H9 (cell line): ENCODE measurements at regions not wholly inside any gene's neighbourhood (a gene's known extent, or its start where the extent isn't known, plus 50 kb on each side); places are given as distances from the start of the nearest gene placed in this dataset.

Experiments
- DNase-seq: peaks from one replicate; pipeline ENCODE4 v3.0.0-alpha.2; 2017
- H2AFZ ChIP-seq: one replicate; pipeline ENCODE4 v1.6.1; 2013; ENCODE audit warnings: mild to moderate bottlenecking, low read length, control low read depth, moderate library complexity
- H2AK5ac ChIP-seq: 2 replicates; pipeline ENCODE4 v1.6.1; 2013; ENCODE audit warnings: low read length, control low read depth, mixed read lengths; ENCODE audit not compliant: insufficient read length
- H2BK120ac ChIP-seq: one replicate; pipeline ENCODE4 v1.6.1; 2013; ENCODE audit warnings: low read depth, mild to moderate bottlenecking, low read length, control low read depth, inconsistent platforms; ENCODE audit not compliant: poor library complexity, severe bottlenecking
- H2BK12ac ChIP-seq: 2 replicates; pipeline ENCODE4 v1.6.1; 2013; ENCODE audit warnings: low read length, control low read depth, mixed read lengths, low read depth; ENCODE audit not compliant: insufficient read length
- H2BK15ac ChIP-seq: 2 replicates; pipeline ENCODE4 v1.6.1; 2013; ENCODE audit warnings: low read depth, low read length, control low read depth
- H2BK20ac ChIP-seq: one replicate; pipeline ENCODE4 v1.6.1; 2013; ENCODE audit warnings: low read depth, mild to moderate bottlenecking, low read length, control low read depth, inconsistent platforms; ENCODE audit not compliant: poor library complexity, severe bottlenecking
- H2BK5ac ChIP-seq: 2 replicates; pipeline ENCODE4 v1.6.1; 2013; ENCODE audit warnings: low read length, control low read depth, mixed read lengths; ENCODE audit not compliant: insufficient read length
- H3K14ac ChIP-seq: 2 replicates; pipeline ENCODE4 v1.6.1; 2013; ENCODE audit warnings: low read length, control low read depth; ENCODE audit not compliant: insufficient read depth
- H3K18ac ChIP-seq: 2 replicates; pipeline ENCODE4 v1.6.1; 2013; ENCODE audit warnings: low read depth, mild to moderate bottlenecking, mixed read lengths, low read length, control low read depth; ENCODE audit not compliant: insufficient read length
- H3K23ac ChIP-seq: 2 replicates; pipeline ENCODE4 v1.6.1; 2013; ENCODE audit warnings: low read length, control low read depth, mixed read lengths, low read depth; ENCODE audit not compliant: insufficient read length
- H3K23me2 ChIP-seq: 2 replicates; pipeline ENCODE4 v1.6.1; 2013; ENCODE audit warnings: low read depth, mild to moderate bottlenecking, mixed read lengths, low read length, control low read depth; ENCODE audit not compliant: insufficient read length, poor library complexity, severe bottlenecking
- H3K27ac ChIP-seq: 2 replicates; pipeline ENCODE4 v1.5.1; 2013; ENCODE audit warnings: low read length, control low read depth, mixed read lengths, low read depth; ENCODE audit not compliant: insufficient read length
- H3K27me3 ChIP-seq: 2 replicates; pipeline ENCODE4 v1.6.1; 2013; ENCODE audit warnings: low read length, control low read depth, inconsistent platforms; ENCODE audit not compliant: insufficient read depth
- H3K4ac ChIP-seq: 2 replicates; pipeline ENCODE4 v1.6.1; 2013; ENCODE audit warnings: low read depth, mild to moderate bottlenecking, control low read depth, inconsistent platforms, low read length, moderate library complexity
- H3K4me1 ChIP-seq: 2 replicates; pipeline ENCODE4 v1.6.1; 2013; ENCODE audit warnings: low read length, control low read depth, inconsistent platforms; ENCODE audit not compliant: insufficient read depth
- H3K4me2 ChIP-seq: 2 replicates; pipeline ENCODE4 v1.6.1; 2013; ENCODE audit warnings: low read length, control low read depth, mixed read lengths; ENCODE audit not compliant: insufficient read length, insufficient read depth
- H3K56ac ChIP-seq: 2 replicates; pipeline ENCODE4 v1.6.1; 2013; ENCODE audit warnings: low read depth, mild to moderate bottlenecking, mixed read lengths, low read length, control low read depth; ENCODE audit not compliant: insufficient read length
- H3K79me1 ChIP-seq: 2 replicates; pipeline ENCODE4 v1.6.1; 2013; ENCODE audit warnings: low read depth, mild to moderate bottlenecking, moderate library complexity, low read length, control low read depth, inconsistent platforms; ENCODE audit not compliant: insufficient read depth, poor library complexity, severe bottlenecking
- H3K79me2 ChIP-seq: 2 replicates; pipeline ENCODE4 v1.6.1; 2013; ENCODE audit warnings: low read length, control low read depth, inconsistent platforms; ENCODE audit not compliant: insufficient read depth
- H3K9ac ChIP-seq: 2 replicates; pipeline ENCODE4 v1.6.1; 2013; ENCODE audit warnings: low read length, control low read depth, mixed read lengths; ENCODE audit not compliant: insufficient read length; ENCODE audit errors: extremely low read depth
- H3K9me3 ChIP-seq: one replicate; pipeline ENCODE4 v1.6.1; 2013; ENCODE audit warnings: low read depth, low read length, inconsistent platforms; ENCODE audit not compliant: control insufficient read depth
- H3T11ph ChIP-seq: one replicate; pipeline ENCODE4 v1.6.1; 2013; ENCODE audit warnings: mild to moderate bottlenecking, low read length, control low read depth, inconsistent platforms
- H4K20me1 ChIP-seq: one replicate; pipeline ENCODE4 v1.6.1; 2013; ENCODE audit not compliant: control insufficient read depth, insufficient read length, insufficient read depth
- H4K5ac ChIP-seq: 2 replicates; pipeline ENCODE4 v1.6.1; 2013; ENCODE audit warnings: low read depth, mild to moderate bottlenecking, mixed read lengths, low read length, control low read depth; ENCODE audit not compliant: insufficient read length
- H4K8ac ChIP-seq: replicated peaks from 2 replicates; pipeline ENCODE4 v1.6.1; 2013; ENCODE audit warnings: low read length, control low read depth, mixed read lengths, low read depth; ENCODE audit not compliant: insufficient read length
- H4K91ac ChIP-seq: 2 replicates; pipeline ENCODE4 v1.6.1; 2013; ENCODE audit warnings: low read depth, mild to moderate bottlenecking, moderate library complexity, mixed read lengths, low read length, control low read depth; ENCODE audit not compliant: insufficient read length
- H3K27ac Mint-ChIP-seq, 3 experiments: 2 replicates in 2 of 3; 3 replicates in 1 of 3; pipeline ENCODE4 v1.8.0; 2020 to 2021; ENCODE audit warnings: mixed read lengths in 3 of 3, mild to moderate bottlenecking in 1 of 3, moderate library complexity in 1 of 3
- H3K27me3 Mint-ChIP-seq: 2 replicates; pipeline ENCODE4 v1.8.0; 2021; ENCODE audit warnings: low read depth, mild to moderate bottlenecking, moderate library complexity, mixed read lengths
- H3K36me3 Mint-ChIP-seq, 3 experiments: 2 replicates in 2 of 3; 3 replicates in 1 of 3; pipeline ENCODE4 v1.8.0; 2020 to 2021; ENCODE audit warnings: low read depth in 3 of 3, mixed read lengths in 3 of 3; ENCODE audit not compliant: insufficient read depth in 1 of 3
- H3K4me1 Mint-ChIP-seq, 2 experiments: 2 replicates each; pipeline ENCODE4 v1.8.0; 2020; ENCODE audit warnings: mixed read lengths in 2 of 2
- H3K4me3 Mint-ChIP-seq, 2 experiments: 2 replicates in 1 of 2; 3 replicates in 1 of 2; pipeline ENCODE4 v1.8.0; 2020 to 2021; ENCODE audit warnings: mild to moderate bottlenecking in 2 of 2, mixed read lengths in 2 of 2, moderate library complexity in 1 of 2
- H3K9me3 Mint-ChIP-seq, 2 experiments: 2 replicates in 1 of 2; 3 replicates in 1 of 2; pipeline ENCODE4 v1.8.0; 2020; ENCODE audit warnings: mild to moderate bottlenecking in 2 of 2, mixed read lengths in 2 of 2, moderate library complexity in 1 of 2
- WGBS: extraction: QIAGEN DNeasy Blood & Tissue Kit; methylation state at CpG from one replicate; pipeline ENCODE4 v1.1.7; 2013; ENCODE audit warnings: missing lambda C conversion rate, low lambda C conversion rate, mixed read lengths; ENCODE audit not compliant: insufficient read length; ENCODE audit errors: extremely low coverage; 5-methylcytosine and 5-hydroxymethylcytosine counted together
- TF ChIP-seq, protein P1 (sequence below): fragments of 200-600 bp; sonication (generic); conservative IDR thresholded peaks from 3 replicates; pipeline ENCODE4 v1.8.0; 2021; ENCODE audit warnings: antibody characterized with exemption, mild to moderate bottlenecking

GRCh38 chr16:52649870-52650269 lies 102.9 kb upstream of the TOX3 start:
- Mint-ChIP-seq H3K9me3 (no peaks in the 10 kb centered on the region; a peak in 1 of 5 replicates), H3K4me3 (no peak overlapping the region), H3K27me3 (no peaks in the 10 kb centered on the region; the same call in none of the 2 replicates), H3K36me3 (peaks cover 0 to 4% (median 2%) of the 10 kb centered on the region in 3 experiments; a peak in 2 of 7 replicates), H3K4me1 (peaks cover 32 to 38% of the 10 kb centered on the region in 2 experiments), H3K27ac (peak overlapping the region in 1 of 3 experiments; percentile 14; a peak in 1 of 7 replicates)
- H4K91ac ChIP-seq = no peak overlapping the region
- H2BK5ac ChIP-seq = no peak overlapping the region
- no CpG with 5 or more reads among the region's 1 CpG for WGBS
- no peak overlapping the region for H3T11ph ChIP-seq
- no peak overlapping the region for H2AK5ac ChIP-seq
- DNase-seq = no peak
- H3K9ac ChIP-seq = no peak overlapping the region
- no peak overlapping the region for H2BK15ac ChIP-seq
- H3K79me1 ChIP-seq = no peaks in the 10 kb centered on the region
- no peak overlapping the region for H3K27ac ChIP-seq
- no peak overlapping the region for H2BK12ac ChIP-seq
- no peaks in the 10 kb centered on the region for H4K20me1 ChIP-seq
- no peaks in the 10 kb centered on the region for H3K27me3 ChIP-seq
- TF ChIP-seq, protein P1, sequence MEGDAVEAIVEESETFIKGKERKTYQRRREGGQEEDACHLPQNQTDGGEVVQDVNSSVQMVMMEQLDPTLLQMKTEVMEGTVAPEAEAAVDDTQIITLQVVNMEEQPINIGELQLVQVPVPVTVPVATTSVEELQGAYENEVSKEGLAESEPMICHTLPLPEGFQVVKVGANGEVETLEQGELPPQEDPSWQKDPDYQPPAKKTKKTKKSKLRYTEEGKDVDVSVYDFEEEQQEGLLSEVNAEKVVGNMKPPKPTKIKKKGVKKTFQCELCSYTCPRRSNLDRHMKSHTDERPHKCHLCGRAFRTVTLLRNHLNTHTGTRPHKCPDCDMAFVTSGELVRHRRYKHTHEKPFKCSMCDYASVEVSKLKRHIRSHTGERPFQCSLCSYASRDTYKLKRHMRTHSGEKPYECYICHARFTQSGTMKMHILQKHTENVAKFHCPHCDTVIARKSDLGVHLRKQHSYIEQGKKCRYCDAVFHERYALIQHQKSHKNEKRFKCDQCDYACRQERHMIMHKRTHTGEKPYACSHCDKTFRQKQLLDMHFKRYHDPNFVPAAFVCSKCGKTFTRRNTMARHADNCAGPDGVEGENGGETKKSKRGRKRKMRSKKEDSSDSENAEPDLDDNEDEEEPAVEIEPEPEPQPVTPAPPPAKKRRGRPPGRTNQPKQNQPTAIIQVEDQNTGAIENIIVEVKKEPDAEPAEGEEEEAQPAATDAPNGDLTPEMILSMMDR = no peak
- H3K9me3 ChIP-seq = no peaks in the 10 kb centered on the region
- peaks cover 6% of the 10 kb centered on the region; the same call in 1 of the 2 replicates for H3K4me1 ChIP-seq
- H2BK120ac ChIP-seq = no peak overlapping the region
- no peak overlapping the region for H2BK20ac ChIP-seq
- H3K18ac ChIP-seq = no peak overlapping the region
- no peak overlapping the region for H4K5ac ChIP-seq
- H3K79me2 ChIP-seq = no peaks in the 10 kb centered on the region
- H3K56ac ChIP-seq = no peak overlapping the region
- H3K23me2 ChIP-seq = no peaks in the 10 kb centered on the region
- H4K8ac ChIP-seq = no peak overlapping the region
- no peak overlapping the region for H3K23ac ChIP-seq
- no peak overlapping the region for H3K4ac ChIP-seq
- no peak overlapping the region for H3K4me2 ChIP-seq
- H3K14ac ChIP-seq = no peak overlapping the region
- no peak overlapping the region for H2AFZ ChIP-seq
